Vagina (tissue), 2 donors: ENCODE measurements at regions not wholly inside any gene's neighbourhood (a gene's known extent, or its start where the extent isn't known, plus 50 kb on each side); places are given as distances from the start of the nearest gene placed in this dataset.

ENCODE experiments used
- POLR2AphosphoS5 ChIP-seq, 2 donors: sonication (generic); formaldehyde crosslinking; IDR thresholded peaks; one replicate each; pipeline ENCODE4 v1.9.0; 2017; ENCODE audit warnings: antibody characterized with exemption in 2 of 2, mild to moderate bottlenecking in 2 of 2, low read depth in 1 of 2; ENCODE audit not compliant: insufficient read depth in 1 of 2
- TF ChIP-seq, protein P1 (sequence below), 3 experiments: fragments of 450-650 bp in 2 of 3; fragments of 200-600 bp in 1 of 3; sonication (generic) in 1 of 3; IDR thresholded peaks; one replicate each; pipeline ENCODE4 v1.5.1; 2017 to 2019; ENCODE audit warnings: antibody characterized with exemption in 3 of 3, mild to moderate bottlenecking in 2 of 3, moderate library complexity in 2 of 3

DNA sequence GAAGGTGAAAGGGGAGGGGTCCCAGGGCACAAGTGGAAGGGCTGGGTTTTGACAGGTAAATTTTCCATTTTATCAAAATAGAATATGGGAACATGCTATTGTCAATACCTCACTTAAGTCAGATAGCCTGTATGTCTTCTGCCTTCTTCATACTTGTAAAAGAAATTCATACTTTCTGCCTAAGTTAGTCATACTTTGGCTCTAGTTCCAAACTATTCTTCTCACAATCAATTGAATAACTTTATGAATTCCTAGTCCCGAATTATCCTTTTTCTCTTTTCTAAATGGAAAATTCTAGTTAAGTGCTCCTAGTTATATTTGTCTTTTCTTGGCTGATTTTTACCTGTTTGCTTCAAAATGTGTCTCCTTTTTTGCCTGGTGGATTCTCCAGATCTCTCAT lies 271.4 kb downstream of the CSNK1G3 start:
- TF ChIP-seq, protein P1, sequence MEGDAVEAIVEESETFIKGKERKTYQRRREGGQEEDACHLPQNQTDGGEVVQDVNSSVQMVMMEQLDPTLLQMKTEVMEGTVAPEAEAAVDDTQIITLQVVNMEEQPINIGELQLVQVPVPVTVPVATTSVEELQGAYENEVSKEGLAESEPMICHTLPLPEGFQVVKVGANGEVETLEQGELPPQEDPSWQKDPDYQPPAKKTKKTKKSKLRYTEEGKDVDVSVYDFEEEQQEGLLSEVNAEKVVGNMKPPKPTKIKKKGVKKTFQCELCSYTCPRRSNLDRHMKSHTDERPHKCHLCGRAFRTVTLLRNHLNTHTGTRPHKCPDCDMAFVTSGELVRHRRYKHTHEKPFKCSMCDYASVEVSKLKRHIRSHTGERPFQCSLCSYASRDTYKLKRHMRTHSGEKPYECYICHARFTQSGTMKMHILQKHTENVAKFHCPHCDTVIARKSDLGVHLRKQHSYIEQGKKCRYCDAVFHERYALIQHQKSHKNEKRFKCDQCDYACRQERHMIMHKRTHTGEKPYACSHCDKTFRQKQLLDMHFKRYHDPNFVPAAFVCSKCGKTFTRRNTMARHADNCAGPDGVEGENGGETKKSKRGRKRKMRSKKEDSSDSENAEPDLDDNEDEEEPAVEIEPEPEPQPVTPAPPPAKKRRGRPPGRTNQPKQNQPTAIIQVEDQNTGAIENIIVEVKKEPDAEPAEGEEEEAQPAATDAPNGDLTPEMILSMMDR (IDR thresholded peaks at IDR 0.05), result no peak
- no peak for TF ChIP-seq POLR2AphosphoS5 (IDR thresholded peaks at IDR 0.05; ENCODE audit: insufficient read depth in 1 of 2, low read depth in 1 of 2)
